ENCODE measurements at regions not wholly inside any gene's neighbourhood (a gene's known extent, or its start where the extent isn't known, plus 50 kb on each side); places are given as distances from the start of the nearest gene placed in this dataset.

DNA sequence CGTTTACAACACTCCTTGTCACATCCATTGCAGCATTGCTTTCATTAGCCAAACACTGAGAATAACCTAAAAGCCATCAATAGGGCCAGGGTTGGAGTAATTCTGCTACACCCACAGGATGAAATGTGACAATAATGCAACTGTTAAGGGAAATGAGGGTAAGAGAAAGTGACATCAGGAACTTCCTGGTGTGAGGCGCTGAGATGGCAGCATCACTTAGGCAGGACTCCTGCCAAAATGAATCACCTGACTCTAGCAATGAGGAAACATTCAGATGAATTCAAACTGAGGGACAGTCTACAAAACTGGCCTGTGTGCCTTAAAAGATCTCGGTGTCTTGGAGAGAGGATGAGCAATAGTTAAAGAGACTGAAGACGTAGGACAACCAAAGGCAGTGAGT is 115.6 kb upstream of the AGAP1 start:
- H3K27me3 ChIP-seq (ENCODE audit: insufficient read depth, low read length) = no peaks in the 10 kb centered on the region
- H3K4me3 ChIP-seq (ENCODE audit: low read depth, low read length, poor library complexity, severe bottlenecking) = no peak overlapping the region
- no peaks in the 10 kb centered on the region for H3K9me3 ChIP-seq (ENCODE audit: low read length)
- no peak overlapping the region for H3K27ac ChIP-seq (ENCODE audit: low read depth, low read length, poor library complexity, severe bottlenecking)
- no peak for TF ChIP-seq EZH2 (IDR thresholded peaks at IDR 0.05; ENCODE audit: borderline replicate concordance, low read length)
- TF ChIP-seq, protein P1, sequence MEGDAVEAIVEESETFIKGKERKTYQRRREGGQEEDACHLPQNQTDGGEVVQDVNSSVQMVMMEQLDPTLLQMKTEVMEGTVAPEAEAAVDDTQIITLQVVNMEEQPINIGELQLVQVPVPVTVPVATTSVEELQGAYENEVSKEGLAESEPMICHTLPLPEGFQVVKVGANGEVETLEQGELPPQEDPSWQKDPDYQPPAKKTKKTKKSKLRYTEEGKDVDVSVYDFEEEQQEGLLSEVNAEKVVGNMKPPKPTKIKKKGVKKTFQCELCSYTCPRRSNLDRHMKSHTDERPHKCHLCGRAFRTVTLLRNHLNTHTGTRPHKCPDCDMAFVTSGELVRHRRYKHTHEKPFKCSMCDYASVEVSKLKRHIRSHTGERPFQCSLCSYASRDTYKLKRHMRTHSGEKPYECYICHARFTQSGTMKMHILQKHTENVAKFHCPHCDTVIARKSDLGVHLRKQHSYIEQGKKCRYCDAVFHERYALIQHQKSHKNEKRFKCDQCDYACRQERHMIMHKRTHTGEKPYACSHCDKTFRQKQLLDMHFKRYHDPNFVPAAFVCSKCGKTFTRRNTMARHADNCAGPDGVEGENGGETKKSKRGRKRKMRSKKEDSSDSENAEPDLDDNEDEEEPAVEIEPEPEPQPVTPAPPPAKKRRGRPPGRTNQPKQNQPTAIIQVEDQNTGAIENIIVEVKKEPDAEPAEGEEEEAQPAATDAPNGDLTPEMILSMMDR (IDR thresholded peaks at IDR 0.05; ENCODE audit: low read length) = no peak
- no peak overlapping the region for H3K4me2 ChIP-seq (ENCODE audit: low read length)
- no peak overlapping the region for H2AFZ ChIP-seq (ENCODE audit: low read length)
- no peaks in the 10 kb centered on the region for H4K20me1 ChIP-seq (ENCODE audit: insufficient read depth, low read length)
- no peaks in the 10 kb centered on the region for H3K9me2 ChIP-seq (ENCODE audit: low read depth, low read length)
- no peak overlapping the region for H3K9ac ChIP-seq (ENCODE audit: low read length)
- H3K36me3 ChIP-seq (ENCODE audit: insufficient read depth, low read length) = no peaks in the 10 kb centered on the region
- H3F3A ChIP-seq (ENCODE audit: insufficient read depth, low read length) = no peaks in the 10 kb centered on the region
- H3K79me2 ChIP-seq (ENCODE audit: insufficient read depth, low read length) = no peaks in the 10 kb centered on the region
- no peaks in the 10 kb centered on the region for H3K4me1 ChIP-seq (ENCODE audit: insufficient read depth, low read length, severe bottlenecking)

DNA sequence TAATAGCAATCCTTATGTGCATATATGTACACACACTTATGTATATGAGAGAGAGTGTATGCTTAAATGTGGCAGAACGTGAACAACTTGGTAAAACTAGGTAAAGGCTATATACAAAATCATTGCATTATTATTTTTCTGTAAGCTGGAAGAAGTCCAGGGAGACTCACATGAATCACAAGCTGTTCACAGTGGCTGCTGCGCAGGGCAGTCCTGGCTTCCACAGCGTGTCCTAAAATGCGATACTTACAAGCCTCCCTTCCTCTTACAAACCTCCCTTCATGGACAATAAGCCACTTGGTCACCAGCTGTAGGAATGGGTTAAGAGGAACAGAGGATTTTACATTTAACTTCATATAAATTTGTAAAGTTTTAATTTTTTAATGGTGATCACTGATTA is 114.9 kb upstream of the AGAP1 start:
- H2AFZ ChIP-seq (ENCODE audit: low read length) = no peak overlapping the region
- H3K9me2 ChIP-seq (ENCODE audit: low read depth, low read length) = no peaks in the 10 kb centered on the region
- H3K27ac ChIP-seq (ENCODE audit: low read depth, low read length, poor library complexity, severe bottlenecking) = no peak overlapping the region
- H3K79me2 ChIP-seq (ENCODE audit: insufficient read depth, low read length) = no peaks in the 10 kb centered on the region
- H3K36me3 ChIP-seq (ENCODE audit: insufficient read depth, low read length) = no peaks in the 10 kb centered on the region
- no peaks in the 10 kb centered on the region for H3K27me3 ChIP-seq (ENCODE audit: insufficient read depth, low read length)
- H3K4me2 ChIP-seq (ENCODE audit: low read length) = no peak overlapping the region
- no peaks in the 10 kb centered on the region for H4K20me1 ChIP-seq (ENCODE audit: insufficient read depth, low read length)
- H3K9me3 ChIP-seq (ENCODE audit: low read length) = no peaks in the 10 kb centered on the region
- no peak for TF ChIP-seq EZH2 (IDR thresholded peaks at IDR 0.05; ENCODE audit: borderline replicate concordance, low read length)
- TF ChIP-seq, protein P1 (IDR thresholded peaks at IDR 0.05; ENCODE audit: low read length) = no peak
- H3K4me3 ChIP-seq (ENCODE audit: low read depth, low read length, poor library complexity, severe bottlenecking) = no peak overlapping the region
- no peaks in the 10 kb centered on the region for H3K4me1 ChIP-seq (ENCODE audit: insufficient read depth, low read length, severe bottlenecking)
- H3K9ac ChIP-seq (ENCODE audit: low read length) = no peak overlapping the region
- no peaks in the 10 kb centered on the region for H3F3A ChIP-seq (ENCODE audit: insufficient read depth, low read length)

DNA sequence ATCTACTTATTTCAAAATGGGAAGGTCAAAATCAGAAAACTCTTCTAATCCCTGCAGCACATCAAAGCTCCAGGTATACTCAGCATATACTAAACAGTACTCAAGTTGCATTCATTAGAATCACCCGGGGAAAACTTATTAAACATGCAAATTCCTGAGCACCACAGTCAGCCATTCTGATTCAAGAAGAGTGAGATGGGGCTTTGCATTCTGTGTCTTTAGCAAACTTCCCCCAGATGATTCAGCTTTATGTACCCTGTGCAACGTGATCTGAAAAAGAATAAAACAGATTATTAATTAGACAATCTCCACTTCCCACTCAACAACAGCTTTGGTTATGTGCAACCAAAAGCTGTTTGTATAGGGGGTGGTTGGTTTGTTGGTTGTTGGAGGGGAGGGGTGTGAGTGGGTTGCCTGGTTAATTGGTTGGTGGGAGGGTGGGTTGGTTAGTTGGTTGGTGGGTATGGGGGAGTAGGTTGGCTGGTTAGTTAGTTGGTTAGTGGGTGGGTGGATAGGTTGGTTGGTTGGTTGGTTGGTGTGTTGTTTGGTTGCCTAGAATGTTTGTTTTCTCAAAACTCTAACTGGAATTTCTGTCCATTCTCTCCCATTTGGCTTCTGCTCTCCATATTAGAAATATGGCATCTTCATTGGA is 112.5 kb upstream of the AGAP1 start:
- no peaks in the 10 kb centered on the region for H3K27me3 ChIP-seq (ENCODE audit: insufficient read depth, low read length)
- H3K9ac ChIP-seq (ENCODE audit: low read length) = no peak overlapping the region

More for the DNA sequence above, 112.5 kb upstream of the AGAP1 start:
- Histone ChIP-seq H3K9me3 (ENCODE audit: low read length) (no peaks in the 10 kb centered on the region), H4K20me1 (ENCODE audit: insufficient read depth, low read length) (no peaks in the 10 kb centered on the region), H3K27ac (ENCODE audit: low read depth, low read length, poor library complexity, severe bottlenecking) (no peak overlapping the region), H3K4me2 (ENCODE audit: low read length) (no peak overlapping the region), H3K9me2 (ENCODE audit: low read depth, low read length) (no peaks in the 10 kb centered on the region), H3F3A (ENCODE audit: insufficient read depth, low read length) (no peaks in the 10 kb centered on the region), H3K4me1 (ENCODE audit: insufficient read depth, low read length, severe bottlenecking) (no peaks in the 10 kb centered on the region), H2AFZ (ENCODE audit: low read length) (no peak overlapping the region), H3K79me2 (ENCODE audit: insufficient read depth, low read length) (no peaks in the 10 kb centered on the region), H3K36me3 (ENCODE audit: insufficient read depth, low read length) (no peaks in the 10 kb centered on the region), H3K4me3 (ENCODE audit: low read depth, low read length, poor library complexity, severe bottlenecking) (no peak overlapping the region)
- no peak for TF ChIP-seq EZH2 (IDR thresholded peaks at IDR 0.05; ENCODE audit: borderline replicate concordance, low read length)
- TF ChIP-seq, protein P1 (IDR thresholded peaks at IDR 0.05; ENCODE audit: low read length) = no peak
